ENCODE measurements at regions not wholly inside any gene's neighbourhood (a gene's known extent, or its start where the extent isn't known, plus 50 kb on each side); places are given as distances from the start of the nearest gene placed in this dataset.

DNA sequence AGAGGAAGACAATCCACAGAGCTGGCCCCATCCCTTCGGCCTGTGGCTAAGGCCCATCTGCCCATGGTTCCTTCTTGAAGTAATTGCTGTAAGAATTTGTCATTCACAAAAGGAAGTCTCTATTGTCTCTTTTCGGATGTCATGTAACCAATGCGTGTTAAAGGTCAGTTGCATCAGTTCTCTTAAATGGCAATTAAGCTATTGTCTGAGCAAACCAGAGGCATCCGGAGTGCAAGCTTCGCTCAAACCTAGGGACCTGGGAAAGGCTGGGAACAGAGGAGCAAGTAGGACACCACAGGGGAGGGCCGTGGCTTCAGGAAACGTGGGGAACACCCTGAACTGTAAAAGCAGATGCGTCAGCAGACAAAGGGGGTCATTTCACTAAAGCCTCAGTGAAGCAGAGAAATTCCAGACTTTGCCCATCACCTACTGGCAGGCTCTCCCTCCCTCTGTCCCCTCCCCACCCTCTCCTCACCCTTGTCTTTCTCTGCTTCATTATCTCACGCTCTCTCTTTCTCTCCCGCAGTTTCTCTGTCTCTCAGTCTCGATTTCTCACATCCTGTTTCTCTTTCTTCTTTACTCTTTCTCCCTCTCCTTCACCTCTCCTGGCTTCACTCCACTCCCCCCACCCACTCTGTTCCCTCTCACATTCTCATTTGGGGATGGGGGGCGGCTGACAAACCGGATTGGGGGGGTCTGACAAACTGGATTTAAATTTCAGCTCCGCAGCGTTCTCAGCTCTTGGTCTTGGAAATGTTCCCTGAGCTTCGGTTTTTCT lies 204.6 kb upstream of the TNP1 start:
- no peak for DNase-seq (ENCODE audit: low read depth)

- DNase-seq (ENCODE audit: low read depth), result no peak
Observed at GRCh38 chr2:217063238-217063755, 203.4 kb upstream of the TNP1 start.

DNA sequence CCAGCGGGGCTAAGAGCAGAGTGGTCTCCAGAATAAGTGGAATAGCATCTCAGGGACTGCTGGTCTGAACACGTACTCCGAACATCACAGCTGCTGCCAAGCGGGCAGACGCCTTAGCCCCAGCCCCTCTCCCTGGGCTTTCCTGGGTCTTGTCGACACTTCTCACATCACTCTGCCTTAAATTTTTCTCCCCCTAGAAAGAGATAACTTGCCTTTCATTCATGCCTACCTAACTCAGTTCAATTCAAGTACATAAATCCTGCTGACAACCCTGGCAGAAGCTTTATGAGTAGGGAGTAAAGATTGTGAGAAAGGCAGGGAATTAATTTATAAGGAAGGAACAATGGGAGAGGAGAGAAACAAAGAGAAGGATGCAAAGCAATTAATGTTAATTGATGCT lies 202.9 kb upstream of the TNP1 start:
- DNase-seq (ENCODE audit: low read depth), result no peak

DNA sequence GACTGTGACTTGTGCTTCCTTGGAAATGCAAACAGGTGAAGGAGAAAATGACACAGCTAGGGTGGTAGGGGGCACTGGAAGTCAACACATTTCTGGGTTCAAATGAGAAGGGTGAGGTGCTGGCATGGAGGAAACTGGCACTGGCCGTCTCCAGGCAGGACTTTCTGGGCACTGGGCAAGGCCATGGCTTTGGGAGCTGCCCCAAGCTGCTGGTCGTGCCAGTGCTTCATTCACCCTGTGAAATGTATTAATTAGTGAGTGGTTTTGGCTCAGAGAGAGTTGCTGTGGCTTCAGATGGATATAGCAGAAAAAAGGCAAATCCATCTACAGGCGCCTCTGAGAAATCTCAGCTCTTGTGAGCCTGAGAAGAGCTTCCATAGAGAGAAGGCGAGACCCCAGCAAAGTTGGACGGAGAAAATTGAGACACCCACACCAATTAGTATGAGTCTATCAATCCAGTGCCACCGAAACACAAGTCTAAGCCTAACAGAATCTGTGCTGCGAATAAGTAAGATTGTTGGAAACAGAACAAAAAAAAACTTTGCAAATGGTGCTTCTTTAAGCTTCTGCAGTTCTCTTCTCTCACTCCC lies 202.1 kb upstream of the TNP1 start:
- DNase-seq (ENCODE audit: low read depth), result no peak

- DNase-seq (ENCODE audit: low read depth), result no peak
Observed at GRCh38 chr2:217060951-217061547, 201.2 kb upstream of the TNP1 start.

DNA sequence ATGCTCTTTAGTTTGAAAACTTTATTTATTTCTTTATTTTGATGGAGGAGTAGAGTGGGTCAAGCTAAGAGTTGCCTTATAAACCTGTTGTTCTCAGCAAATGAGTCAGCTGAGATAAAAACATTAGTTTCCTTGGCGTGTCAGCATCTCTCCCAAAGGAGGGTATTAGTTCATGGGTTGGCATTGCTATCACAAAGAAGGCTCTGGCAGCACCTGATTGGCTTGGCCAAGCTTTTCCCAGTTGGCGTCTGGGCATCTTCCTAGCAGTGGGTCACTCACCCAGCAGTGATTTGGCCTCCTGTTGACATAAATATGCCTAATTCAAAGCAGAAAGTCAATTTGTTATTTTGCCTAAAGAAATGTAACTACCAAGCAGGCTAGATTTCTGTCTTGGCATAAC lies 200.7 kb upstream of the TNP1 start:
- DNase-seq (ENCODE audit: low read depth), result no peak

GRCh38 chr2:217058791-217059755 lies 199.2 kb upstream of the TNP1 start:
- DNase-seq (ENCODE audit: low read depth), result no peak

DNA sequence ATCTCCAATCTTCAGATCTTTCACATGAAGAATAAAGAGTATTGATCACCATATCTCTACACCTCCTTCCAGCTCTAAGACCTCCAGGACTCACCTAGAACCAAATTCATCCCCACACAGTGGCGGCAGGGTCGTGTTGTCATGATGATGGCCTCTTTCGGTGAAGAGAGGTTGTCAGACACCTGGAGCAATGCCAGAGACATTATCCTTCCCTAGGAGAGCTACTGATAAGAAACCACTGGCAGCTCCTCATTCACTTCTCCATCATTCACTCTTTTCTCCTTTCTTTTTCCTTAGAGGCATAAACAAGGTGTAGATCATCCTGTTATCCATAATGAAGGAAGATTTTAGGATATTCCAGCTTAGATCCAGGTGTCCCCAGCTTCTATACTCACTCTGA lies 197.9 kb upstream of the TNP1 start:
- no peak for DNase-seq (ENCODE audit: low read depth)

DNA sequence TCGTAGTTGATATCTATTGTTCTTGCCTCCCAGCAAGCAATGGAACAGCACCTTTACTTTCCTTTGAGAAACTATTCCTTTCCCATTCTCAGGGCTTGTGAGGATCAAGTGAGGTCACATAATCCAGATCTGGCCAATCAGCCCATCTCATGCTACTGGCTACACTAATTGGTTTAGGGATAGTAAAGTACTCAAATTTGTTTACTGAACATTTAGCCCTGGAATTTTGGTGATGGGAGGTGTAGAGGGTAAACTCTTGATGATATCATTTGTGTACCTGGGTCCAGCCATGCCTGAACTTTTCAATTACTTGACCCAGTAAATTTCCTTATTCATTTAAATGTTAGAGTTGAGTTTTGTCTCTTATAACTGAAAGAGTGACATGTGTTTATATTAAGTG lies 195.8 kb upstream of the TNP1 start:
- DNase-seq (ENCODE audit: low read depth), result no peak

DNA sequence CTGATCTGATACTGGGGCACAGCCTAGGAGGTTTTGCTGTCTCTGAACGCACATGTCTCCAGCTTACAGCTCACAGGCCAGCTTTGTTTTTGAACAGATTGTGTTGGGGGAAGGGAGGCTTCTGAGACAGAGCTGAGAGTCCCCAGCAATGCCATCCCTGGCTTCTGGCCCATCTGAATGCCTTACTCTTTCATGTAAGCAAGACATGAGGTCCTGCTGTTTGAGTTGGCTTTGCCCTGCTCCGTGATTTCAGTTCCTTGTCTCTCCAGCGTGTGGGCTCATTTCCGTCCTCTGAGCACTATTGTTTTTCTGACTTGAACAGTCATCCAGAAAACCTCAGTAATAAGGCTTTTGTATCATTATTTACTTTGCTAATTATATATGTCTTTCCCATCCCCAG lies 194.9 kb upstream of the TNP1 start:
- DNase-seq (ENCODE audit: low read depth), result no peak

DNA sequence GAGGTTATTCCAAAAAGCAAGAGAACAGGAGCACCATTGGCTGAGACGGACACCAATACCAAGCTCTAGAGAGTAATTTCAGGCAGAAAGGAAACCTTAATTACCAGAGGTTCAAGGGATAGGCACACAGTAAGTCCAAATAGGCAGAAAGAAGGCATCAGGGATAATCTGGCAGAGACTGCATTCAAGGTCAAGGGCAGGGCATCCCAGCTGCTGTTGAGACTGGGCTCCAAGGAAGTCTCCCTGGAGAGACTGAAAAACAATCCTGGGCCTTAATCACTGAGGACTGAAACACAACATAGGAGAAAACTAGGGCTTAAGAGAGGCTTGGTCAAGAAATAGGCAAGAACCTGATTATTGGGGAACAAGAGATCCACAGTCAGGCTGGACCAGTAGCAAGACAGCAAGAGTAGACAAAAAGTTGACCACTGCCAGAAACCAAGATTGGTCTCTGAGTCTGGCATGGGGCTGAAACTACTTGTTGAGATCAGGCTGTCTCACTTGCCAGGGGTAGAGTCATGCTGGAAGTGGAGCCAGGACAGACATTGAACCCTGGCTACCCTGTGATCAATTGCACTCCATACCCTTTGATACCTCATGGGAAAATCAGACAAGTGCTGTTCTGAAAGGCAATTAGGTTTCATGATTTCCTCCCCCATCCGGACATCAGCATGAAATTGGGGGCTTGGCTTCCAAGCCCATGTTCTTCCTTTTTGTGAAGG lies 193.2 kb upstream of the TNP1 start:
- no peak for DNase-seq (ENCODE audit: low read depth)

GRCh38 chr2:217051416-217051815 lies 191.6 kb upstream of the TNP1 start:
- DNase-seq (ENCODE audit: low read depth), result no peak

- no peak for DNase-seq (ENCODE audit: low read depth)
Observed at GRCh38 chr2:217049956-217050355, 190.1 kb upstream of the TNP1 start.

- DNase-seq (ENCODE audit: low read depth), result no peak
Observed at GRCh38 chr2:217049422-217049821, 189.6 kb upstream of the TNP1 start.

GRCh38 chr2:217048730-217049129 lies 188.9 kb upstream of the TNP1 start:
- no peak for DNase-seq (ENCODE audit: low read depth)

- no peak for DNase-seq (ENCODE audit: low read depth)
Observed at GRCh38 chr2:217047631-217048030, 187.8 kb upstream of the TNP1 start.

DNA sequence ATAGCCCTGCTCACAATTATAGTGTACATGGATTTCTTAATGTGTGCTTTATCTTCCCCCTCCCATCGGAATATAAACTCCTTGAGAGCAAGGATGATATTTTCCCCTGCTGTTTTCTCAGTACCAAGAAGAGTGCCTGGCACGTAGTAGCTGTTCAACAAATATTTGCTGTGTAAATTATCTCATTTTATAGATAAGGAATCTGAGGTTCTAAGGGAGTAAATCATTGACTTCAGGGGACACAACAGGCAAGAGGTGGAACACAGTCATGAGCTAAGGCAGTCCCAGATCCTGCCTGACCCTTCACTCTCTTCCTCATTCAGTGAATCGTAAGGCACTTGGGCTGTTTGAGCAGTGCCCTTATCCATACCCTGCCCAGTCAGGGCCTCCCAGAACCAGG lies 187.3 kb upstream of the TNP1 start:
- no peak for DNase-seq (ENCODE audit: low read depth)

DNA sequence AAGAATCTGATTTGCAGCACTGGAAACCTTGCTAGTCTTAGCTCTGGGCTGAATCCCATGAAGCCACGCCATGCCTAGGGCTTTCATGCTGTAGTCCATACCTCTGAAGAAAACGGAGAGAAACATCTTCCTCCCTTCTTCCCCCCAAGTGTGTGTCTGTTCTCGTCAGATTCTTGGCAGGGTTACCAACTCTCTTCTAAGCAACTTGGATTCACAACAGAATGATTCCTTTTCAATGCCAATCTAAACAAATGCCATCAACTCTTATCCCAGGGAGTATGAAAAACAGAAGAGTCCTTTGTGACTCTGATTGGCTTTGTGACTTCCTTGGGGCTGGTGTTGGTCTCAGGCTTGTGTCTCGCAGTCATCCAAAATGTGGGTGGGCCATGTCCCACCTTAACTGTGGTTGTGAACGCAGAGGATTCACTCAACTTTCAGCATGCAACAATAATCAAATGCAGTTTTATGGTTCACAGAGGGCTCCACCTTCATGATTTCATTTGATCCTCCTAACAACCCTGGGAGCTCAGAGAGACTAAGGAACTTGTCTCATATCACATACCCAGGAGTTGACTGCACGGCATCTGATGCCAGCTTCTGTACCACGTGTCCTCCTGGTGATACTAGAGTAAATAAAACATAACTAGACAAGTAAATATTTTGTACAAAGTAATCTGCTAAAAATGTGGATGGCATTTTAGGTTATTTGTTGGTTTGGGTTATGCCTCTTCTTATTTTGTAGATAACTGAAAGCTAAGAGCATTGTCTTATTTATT lies 186.0 kb upstream of the TNP1 start:
- DNase-seq (ENCODE audit: low read depth), result no peak

GRCh38 chr2:217040099-217040498 lies 180.2 kb upstream of the TNP1 start:
- no peak for DNase-seq (ENCODE audit: low read depth)

- DNase-seq (ENCODE audit: low read depth), result no peak
Observed at GRCh38 chr2:217038001-217038400, 178.1 kb upstream of the TNP1 start.

DNA sequence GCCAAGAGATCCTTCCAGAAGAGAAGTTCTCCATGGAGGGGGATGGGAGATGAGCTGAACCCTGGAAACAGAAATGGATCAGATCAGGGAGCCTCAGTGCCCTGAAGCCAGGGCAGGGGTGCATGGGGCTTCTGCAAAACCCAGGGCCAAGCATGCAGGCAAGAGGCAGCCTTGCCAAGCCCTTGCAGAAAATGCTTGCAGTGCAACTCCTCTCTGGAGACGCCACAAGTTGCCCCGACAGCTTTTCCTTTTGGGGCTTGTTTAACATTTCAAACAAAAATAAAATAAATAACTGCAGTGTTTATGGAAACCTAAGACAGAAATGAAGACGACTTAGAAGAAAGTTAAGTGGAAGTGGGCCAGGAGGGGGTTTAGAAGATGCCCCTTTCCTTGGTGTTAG lies 177.5 kb upstream of the TNP1 start:
- DNase-seq (ENCODE audit: low read depth), result no peak
